GM18907 (cell line): ENCODE measurements at regions not wholly inside any gene's neighbourhood (a gene's known extent, or its start where the extent isn't known, plus 50 kb on each side); places are given as distances from the start of the nearest gene placed in this dataset.

Experiments
- ATAC-seq: cut with Tn5 transposase; IDR thresholded peaks from one replicate; pipeline ENCODE4 v1.9.1; 2021; ENCODE audit warnings: mild to moderate bottlenecking, moderate library complexity; ENCODE audit not compliant: unreplicated experiment

DNA sequence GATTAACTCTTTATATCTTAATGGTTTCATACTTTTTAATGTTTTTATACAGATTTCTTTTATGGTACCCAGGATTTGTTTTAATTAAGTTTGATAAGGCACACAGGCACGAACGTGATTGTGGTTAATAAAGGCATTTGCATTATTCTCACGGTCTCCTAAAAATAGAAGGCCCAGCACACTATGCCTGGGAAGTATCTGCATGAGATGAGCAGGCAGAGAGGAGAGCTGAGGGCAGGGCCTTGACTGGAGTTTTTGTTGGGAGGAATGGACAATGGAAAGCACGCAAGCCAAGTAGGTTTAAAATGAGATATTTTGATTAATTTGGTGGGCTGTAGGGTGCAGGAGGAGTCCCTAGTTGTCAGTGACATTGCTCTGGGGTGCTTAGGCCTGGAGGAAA, 1714.3 kb upstream of the PCDH7 start:
- no peak for ATAC-seq

DNA sequence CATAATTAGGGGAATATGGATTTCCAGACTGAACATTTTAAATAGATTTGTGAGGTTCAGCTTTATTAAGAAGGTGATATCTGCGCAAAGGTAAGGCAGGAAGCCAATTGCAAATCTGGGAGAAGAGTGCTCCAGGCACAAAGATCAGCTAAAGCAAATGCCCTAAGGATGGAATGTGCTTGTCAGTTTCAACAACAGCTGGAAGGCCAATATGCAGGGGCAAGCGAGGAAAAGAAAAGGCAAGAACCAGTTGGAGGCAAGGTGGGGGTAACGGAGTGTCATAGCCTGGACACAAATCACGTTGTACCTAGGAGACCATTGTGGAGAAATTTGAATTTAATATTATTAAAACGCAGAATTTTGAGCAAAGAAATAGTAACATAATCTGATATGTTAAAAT, 1710.3 kb upstream of the PCDH7 start:
- no peak for ATAC-seq

DNA sequence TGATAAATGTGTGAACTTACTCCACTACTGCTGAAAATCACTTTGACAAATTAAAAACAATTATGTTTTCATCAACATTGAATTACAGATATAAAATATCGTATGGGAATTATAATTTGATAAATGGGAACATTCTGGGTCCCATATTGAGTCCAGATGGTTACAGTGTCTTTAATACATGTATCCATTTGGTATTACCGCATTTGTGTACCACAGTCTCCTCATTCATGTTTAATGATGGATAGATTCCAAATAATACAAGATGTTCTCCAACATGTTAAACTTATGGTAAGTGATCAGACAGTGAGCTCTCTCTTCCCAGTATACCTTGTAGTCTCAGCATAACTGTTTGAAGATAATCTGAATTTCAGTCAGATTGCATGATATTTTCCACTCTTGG, 1706.8 kb upstream of the PCDH7 start:
- no peak for ATAC-seq

DNA sequence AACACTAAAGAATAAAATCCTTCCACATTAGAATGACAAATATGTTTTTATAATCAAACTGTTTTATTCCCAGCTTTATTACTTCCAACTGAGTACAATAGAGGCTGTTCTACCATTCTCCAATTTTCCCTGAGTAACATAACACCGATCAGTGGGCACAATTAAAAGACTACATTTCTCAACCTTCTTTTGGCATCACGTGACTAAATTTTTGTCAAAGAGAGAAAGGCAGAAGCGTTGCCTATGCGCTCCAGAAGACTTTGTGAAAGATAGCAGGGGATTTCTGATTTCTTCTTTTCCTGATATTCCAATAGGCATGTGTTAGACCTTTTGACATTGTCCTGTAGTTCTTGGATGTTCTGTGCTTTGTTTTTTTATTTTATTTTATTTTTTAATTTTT, 1705.6 kb upstream of the PCDH7 start:
- ATAC-seq: no peak

DNA sequence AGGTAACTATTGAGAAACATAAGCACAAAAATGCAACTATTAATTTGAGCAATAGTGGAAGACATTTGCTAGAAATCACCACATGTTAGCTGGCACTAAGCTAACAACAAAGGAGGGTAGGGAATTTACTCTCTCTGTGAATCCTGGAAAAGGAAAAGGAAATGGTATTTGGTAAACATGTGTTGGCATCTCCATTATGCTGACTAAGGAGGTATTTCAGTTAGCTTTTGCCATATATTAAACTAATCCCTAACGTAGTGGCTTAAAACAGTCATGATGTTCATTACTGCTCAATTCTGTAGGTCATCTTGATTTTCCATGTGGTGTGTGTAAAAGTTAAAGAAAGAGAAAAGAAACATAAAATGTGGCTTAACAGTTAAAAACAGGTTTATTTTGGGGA, 1686.5 kb upstream of the PCDH7 start:
- ATAC-seq: no peak

DNA sequence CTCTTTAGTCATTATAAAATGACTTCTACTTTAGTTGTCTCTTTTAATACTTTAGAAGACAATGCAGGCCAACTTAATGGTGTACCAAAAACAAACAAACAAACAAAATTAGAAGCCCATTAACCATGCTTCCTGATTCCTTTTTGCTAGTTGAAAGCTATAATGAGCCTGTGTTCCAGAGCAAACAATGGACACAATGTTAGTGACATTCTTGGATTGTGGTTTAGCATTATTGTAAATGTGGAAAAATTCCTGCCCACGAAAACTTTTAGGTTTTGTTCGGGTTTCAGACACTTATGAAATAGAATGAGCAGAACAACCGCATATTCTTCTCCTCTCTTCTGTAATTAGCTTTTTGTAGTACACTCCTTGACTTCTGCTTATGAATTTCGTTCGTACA, 1682.7 kb upstream of the PCDH7 start:
- no peak for ATAC-seq

DNA sequence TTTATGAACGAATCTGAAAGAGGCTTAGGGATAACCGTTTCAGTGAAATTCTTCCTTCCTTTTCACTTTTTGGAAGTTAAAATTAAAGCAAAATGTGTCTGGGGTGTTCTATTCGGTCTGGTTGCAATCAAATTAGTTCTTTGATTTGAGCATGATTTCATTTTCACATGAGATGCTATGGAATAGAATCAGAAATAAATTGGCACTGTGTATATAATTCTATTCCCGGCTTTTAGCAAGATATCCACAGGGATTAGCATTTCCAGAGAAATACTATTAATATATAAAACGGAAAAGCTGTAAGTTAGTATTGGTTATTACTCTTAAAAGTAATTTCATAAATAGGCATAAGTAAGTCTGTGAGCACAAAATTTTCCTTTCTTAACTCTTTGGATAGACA, 1676.8 kb upstream of the PCDH7 start:
- ATAC-seq: no peak

DNA sequence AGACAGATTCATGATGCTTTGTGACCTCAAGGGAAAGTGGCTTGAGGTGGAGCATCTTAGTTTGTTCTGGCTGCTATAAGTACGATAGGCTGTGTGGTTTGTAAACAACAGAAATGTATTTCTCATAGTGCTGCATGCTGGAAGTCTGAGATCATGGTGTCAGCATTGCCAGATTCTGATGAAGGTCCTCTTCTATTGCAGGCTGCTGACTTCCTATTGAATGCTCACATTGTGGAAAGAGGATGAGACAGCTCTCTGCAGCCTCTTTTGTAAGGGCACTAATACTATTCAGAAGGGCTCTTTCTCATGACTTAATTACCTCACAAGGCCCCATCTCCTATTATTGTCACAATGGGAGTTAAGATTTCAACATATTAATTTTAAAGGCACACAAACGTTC, 1674.0 kb upstream of the PCDH7 start:
- ATAC-seq: no peak

DNA sequence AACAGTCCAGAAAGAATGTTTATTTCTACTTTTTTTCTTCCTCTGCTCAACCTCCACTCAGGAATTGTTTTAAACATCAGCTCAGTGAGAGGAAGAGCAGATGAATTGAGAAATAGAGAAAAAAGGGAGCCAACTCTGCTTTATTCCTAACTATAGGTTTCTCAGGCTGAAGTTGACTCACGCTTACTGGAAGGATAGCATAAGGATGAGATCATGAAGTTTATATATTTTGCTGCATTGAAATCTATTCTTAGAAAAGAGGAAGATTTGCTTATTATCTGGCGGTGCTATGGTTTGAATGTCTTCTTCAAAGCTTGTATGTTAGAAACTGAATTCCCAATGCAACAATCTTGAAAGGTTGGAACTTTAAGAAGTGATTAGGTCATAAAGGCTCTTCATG, 1673.4 kb upstream of the PCDH7 start:
- no peak for ATAC-seq

DNA sequence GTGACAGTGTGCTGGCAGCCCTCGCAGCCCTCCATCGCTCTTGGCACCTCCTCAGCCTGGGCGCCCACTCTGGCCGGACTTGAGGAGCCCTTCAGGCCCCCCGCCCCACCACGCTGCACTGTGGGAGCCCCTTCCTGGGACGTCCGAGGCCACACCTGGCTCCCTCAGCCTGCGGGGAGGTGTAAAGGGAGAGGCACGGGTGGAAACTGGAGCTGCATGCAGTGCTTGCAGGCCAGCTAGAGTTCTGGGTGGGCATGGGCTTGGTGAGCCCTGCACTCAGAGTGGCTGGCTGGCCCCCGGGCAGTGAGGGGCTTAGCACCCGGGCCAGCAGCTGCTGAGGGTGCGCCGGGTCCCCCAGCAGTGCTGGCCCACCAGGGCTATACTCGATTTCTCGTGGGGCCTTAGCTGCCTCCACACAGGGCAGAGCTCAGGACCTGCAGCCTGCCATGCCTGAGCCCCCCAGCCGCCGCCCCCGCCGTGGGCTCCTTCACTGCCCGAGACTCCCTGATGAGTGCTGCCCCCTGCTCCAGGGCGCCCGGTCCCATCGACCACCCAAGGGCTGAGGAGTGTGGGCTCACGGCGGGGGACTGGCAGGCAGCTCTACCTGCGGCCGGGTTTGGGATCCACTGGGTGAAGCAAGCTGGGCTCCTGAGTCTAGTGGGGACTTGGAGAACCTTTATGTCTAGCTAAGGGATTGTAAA, 1672.7 kb upstream of the PCDH7 start:
- no peak for ATAC-seq

DNA sequence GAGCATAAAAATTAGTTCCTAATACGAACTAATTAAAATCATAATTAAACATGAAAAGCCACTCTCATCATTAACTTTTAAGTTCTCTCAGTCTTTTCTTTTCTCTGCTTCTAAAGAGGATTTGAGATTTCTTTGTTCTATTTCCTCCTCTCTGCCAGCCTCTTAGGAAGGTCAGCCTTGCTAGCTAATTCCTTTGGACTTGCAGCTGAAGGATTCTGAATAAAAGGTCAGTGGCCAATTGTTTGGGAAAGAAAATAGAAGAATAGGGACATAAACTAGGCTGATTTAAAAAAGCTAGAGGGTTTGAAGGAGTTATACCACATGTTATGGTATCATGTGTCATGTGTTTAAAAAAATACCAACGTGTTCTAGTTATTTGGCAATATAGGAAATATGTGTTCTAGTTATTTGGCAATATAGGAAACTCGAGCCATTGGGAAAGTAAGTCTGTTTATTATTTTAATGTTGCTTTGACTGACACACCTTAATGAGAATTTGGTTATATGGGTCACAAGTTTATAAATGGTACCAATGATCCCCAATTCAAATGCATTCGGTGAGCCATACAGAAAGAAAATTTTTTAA, 1668.7 kb upstream of the PCDH7 start:
- no peak for ATAC-seq

DNA sequence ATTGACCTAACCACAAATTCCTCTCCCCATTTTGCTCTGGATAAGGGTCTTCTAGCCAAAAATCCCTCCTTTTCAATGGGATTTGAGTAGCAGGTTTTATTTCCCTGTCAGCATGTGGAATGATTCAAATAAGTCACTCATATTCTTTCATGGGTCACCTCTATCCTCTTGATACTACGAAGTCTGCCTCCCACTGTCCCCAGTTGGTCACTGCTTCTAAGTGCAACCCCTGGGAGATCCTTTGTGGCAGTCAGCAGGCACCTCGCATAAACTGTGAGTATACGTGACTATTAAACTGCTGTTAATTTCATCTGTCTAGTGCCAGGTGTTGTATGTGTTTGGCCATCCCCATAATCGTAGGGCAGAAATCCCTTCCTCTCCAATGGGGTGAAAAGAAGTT, 1667.9 kb upstream of the PCDH7 start:
- ATAC-seq: no peak

DNA sequence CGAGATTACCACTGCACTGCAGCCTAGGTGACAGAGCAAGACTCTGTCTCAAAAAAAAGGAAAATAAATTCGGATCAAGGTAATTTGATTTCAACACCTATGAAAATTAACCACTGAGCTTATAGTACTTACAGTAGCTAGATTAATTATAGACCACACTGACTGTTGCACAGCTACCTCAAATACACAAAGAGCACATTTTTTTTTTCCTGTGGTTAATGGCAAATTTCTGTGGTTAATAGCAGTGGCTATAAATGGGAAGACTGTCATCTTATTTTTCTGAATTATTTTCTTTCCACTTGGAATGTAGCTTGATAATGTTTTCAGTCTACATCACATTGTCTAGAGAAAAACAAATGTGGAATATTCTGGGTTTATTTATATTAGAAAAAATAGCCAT, 1661.6 kb upstream of the PCDH7 start:
- no peak for ATAC-seq

DNA sequence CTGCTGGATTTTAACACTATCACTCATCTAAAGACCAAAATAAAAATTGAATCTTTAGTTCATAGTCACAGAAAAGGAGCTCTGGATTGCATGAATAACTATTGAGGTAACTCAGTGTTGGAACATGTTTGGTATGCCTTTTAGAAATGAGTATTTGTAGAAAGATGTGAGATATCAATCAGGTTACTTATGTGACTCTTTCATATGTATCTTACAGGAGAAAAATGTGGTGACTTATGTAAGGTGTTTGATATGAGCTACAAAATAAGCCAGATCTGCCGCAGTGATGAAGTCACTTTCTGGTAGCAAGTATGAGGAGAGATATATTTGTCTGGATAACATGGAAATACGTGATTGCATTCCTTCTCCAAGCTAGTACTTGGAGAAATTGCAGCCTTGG, 1653.3 kb upstream of the PCDH7 start:
- no peak for ATAC-seq

DNA sequence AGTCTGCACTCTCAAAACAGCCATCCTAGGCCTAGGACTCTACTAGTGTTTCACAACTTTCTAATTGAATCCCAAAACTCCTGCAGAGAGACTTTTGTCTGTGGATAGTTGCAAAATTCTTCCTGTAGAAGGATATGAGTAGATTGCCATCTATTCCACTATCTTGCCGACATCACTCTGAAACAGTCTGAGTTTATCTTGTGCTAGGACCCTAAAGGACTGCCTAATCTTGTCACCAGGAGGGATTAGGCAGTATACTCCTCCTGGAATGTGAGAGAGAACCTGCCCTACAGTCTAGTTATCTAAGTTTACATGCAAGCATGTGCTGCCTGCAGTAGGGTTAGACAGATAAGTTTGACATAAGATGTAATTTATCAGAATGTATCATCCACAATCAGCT, 1646.6 kb upstream of the PCDH7 start:
- ATAC-seq: no peak

DNA sequence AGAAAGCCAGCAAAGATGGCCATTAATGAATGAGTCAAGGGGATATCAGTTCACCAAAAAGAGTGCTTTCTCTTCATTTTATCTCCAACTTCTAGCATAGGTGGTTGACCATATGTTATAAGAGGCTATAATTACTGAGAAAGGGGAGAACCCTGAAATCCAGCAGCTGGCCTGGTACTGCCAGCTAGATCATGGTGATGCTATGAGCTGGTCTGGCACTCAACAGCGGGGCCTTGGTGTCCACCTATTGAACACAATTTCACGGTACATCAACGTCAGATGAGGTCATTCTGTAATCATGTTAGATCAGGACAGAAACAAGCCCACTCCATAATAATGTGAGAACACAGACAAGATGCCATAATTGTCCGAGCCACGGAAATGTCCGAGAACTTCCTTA, 1644.8 kb upstream of the PCDH7 start:
- no peak for ATAC-seq

DNA sequence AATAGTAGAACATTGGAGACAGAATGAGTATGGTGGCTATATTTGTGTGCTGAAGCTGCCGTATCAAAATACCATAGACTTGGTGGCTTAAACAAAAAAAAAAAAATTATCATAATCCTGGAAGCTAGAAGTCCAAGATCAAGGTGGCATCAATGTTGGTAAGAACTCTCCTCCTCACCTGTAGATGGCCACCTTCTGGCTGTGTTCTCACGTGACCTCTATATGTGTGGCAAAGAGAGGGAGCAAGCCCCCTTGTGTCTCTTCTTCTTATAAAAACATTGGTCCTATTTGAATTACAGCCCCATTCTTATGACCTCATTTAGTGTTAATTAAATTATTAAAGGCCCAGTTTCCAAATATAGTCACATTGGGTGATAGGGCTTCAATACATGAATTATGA, 1640.9 kb upstream of the PCDH7 start:
- no peak for ATAC-seq

DNA sequence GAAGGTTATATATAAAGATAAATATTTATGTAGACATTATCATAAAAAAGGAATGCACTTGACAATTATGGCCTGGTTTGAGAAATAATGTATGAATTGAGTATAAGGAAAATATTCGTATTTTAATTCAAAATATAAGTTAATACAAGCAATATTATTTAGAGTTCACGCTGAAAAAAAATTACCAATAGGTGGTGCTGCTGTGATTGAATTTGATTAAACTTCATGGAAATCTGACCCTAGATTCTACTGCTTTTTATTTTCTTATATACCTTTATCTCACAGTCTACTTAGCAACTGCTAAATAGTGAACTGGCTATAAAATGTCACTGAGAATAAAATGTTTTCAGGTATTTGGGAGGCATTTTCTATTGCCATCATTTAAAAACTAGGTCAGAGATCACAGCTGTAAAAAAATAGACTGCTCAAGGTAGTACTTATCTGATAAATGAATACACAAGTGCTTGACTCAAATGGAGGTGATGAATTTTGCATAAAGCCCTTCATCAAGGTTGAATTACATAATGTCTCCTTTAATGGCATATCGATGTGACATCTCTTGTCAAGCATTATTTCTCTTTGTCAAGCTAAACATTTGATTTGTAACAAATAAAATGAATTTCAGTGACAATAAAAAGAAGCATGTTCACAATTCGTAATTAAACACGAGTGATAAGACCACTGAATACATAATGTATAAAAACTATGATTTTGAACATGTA, 1638.8 kb upstream of the PCDH7 start:
- no peak for ATAC-seq

DNA sequence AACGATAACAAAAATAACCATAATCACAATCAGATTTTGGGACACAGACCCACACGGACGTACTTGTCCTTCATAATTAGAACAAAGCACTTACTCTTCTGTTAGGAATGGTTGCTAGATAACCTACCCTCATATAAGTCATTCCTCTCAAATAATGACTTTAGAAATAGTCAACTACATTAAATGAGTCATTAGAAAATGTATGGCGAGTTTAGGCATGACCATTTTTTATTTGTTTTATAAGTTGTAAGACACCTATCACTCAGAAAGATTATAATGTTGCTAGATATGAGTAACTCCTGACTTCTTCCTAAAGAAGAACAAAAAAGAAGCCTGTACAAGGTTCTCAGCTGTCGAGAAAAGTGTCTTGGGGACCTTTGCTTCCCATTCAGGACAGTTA, 1637.5 kb upstream of the PCDH7 start:
- no peak for ATAC-seq

DNA sequence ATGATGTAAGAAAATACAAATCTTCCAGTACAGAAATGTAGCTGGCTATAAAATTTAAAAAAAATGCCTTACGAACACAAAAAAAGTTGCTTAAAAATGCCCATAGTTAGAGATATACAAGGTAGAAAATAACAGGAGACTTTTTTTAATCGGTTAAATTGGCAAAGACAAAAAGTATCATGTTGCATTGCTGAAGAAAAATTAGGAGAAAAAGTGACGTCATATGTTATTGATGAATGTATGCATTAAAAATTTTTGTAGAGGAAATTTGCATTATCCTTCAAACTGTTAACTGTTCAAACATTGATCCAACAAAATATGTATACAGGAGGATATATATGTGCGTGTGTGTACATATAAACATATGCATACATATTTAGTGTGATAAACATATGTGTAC, 1634.4 kb upstream of the PCDH7 start:
- no peak for ATAC-seq

DNA sequence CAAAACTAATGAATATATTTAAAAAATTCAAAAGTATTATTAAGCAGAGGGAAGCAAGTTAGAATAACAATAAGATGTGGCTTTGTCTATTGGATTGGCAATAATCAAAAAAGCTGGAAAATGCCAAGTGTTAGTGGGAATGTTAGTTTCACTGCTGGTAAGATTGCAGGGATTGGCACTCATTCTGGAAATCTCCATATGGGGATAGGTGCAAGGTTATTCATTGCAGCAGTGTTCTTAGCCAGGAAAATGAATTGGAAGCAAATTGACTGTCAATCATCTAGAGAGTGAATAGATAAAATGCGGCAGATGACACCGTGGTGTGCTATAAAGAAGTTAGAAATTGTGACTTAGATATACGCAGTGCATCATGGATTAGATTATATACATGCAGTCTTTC, 1615.5 kb upstream of the PCDH7 start:
- no peak for ATAC-seq

DNA sequence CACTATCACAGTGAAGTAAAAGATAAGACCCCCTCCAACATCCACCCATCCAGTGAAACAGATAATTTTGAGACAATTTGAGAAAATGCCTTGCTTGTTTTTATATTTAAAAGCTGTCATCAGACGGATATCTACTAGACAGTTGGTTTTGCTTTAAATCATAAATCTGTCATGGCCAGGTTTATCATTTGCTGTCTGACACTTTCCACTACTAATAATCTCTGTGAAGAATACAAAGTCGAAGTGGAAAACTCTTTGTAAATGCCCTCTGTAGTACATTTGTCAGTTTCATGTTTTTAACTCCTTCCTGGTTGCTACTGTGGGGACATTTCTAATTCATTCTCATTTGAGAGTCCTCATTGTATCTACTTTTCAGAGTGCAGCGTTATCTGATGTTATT, 1606.2 kb upstream of the PCDH7 start:
- no peak for ATAC-seq
